Right cardiac atrium (tissue), 5 donors: ENCODE measurements at regions not wholly inside any gene's neighbourhood (a gene's known extent, or its start where the extent isn't known, plus 50 kb on each side); places are given as distances from the start of the nearest gene placed in this dataset.
A peak's percentile ranks its signal among the peaks of the same experiment; 100 is the strongest.

Experiments
- ATAC-seq, 2 donors: fragments of 200-7000 bp; cut with Tn5 transposase; one replicate each; pipeline versions ENCODE4 v1.8.0 to v1.9.1; 2020; ENCODE audit warnings: moderate library complexity in 2 of 2, mild to moderate bottlenecking in 1 of 2
- DNase-seq, 3 donors: peaks; one replicate each; pipeline ENCODE4 v3.0.0-alpha.2; 2020
- H3K27ac ChIP-seq: one replicate; pipeline ENCODE4 v1.5.1; 2013; ENCODE audit warnings: mild to moderate bottlenecking, low read length, control low read depth, moderate library complexity
- H3K27me3 ChIP-seq: one replicate; pipeline ENCODE4 v1.6.1; 2013; ENCODE audit not compliant: control insufficient read depth, insufficient read depth
- H3K4me1 ChIP-seq: one replicate; pipeline ENCODE4 v1.6.1; 2013; ENCODE audit warnings: low read length; ENCODE audit not compliant: control insufficient read depth, insufficient read depth
- H3K4me3 ChIP-seq: one replicate; pipeline ENCODE4 v1.5.1; 2013; ENCODE audit warnings: low read length, control low read depth
- H3K9me3 ChIP-seq: one replicate; pipeline ENCODE4 v1.6.1; 2013; ENCODE audit warnings: low read length; ENCODE audit not compliant: control insufficient read depth
- WGBS: extraction: QIAGEN DNeasy Blood & Tissue Kit; methylation state at CpG from one replicate; pipeline ENCODE4 v1.1.7; 2013; 5-methylcytosine and 5-hydroxymethylcytosine counted together
- intact Hi-C, 4 donors: fragments of 100-400 bp; cut with DNase I; formaldehyde crosslinking; loops; one replicate each; pipeline versions ENCODE4 v1.11.0 to v1.14.0; 2022 to 2023
- donor health status: healthy with polysubstance abuse.
- donor health status: DM: no; HTN: yes; CAD: no.
- donor health status: DM: no; HTN: no; CAD: no.
- donor health status: DM: no; HTN: yes; CAD: no; lungs with severe emphysema.
- donor health status: DM: yes; HTN: yes; CAD: no.

DNA sequence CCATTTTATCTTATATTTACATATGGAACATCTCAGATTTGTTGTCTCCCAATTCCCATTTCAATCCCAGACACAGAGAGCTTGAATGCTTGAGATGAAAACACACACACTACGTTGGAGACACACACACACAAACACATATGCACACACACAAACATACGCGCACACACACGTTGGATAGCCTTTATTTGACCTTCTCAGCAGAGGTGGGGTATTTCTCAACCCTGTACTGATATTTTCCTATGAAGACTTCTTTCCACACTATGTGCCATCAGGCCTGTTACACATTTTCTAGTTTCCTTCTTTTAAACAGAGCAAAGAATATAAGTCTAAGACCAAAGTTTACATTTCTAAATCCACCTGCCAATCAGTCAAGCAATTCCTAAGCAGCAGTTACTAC lies 291.0 kb downstream of the TAF11L14 start:
- Histone ChIP-seq H3K9me3 (peaks cover 3% of the 10 kb centered on the region), H3K4me1 (no peaks in the 10 kb centered on the region), H3K4me3 (no peak overlapping the region), H3K27me3 (no peaks in the 10 kb centered on the region), H3K27ac (no peak overlapping the region)
- DNase-seq (no peak), ATAC-seq (no peak)
- 80% methylated on average over 4 of the region's 4 CpGs for WGBS
- intact Hi-C loops: no loop called here

- intact Hi-C loops: no loop called here
- peaks cover 3% of the 10 kb centered on the region for H3K9me3 ChIP-seq
- no peak overlapping the region for H3K27ac ChIP-seq
- ATAC-seq: peak; percentile 70 to 81
- H3K27me3 ChIP-seq: no peaks in the 10 kb centered on the region
- H3K4me3 ChIP-seq: no peak overlapping the region
- 55% methylated on average over 2 of the region's 2 CpGs for WGBS
- DNase-seq: peak; percentile 59 to 75 (median 62)
- no peaks in the 10 kb centered on the region for H3K4me1 ChIP-seq
Observed at GRCh38 chr5:17928581-17928981, 294.3 kb downstream of the TAF11L14 start.

- H3K9me3 ChIP-seq: peaks cover 3% of the 10 kb centered on the region
- ATAC-seq (no peak), DNase-seq (no peak)
- H3K4me3 ChIP-seq: no peak overlapping the region
- WGBS: 27% methylated on average over 1 of the region's 1 CpG
- H3K27ac ChIP-seq: no peak overlapping the region
- H3K4me1 ChIP-seq: no peaks in the 10 kb centered on the region
- intact Hi-C loops: no loop called here
- H3K27me3 ChIP-seq: no peaks in the 10 kb centered on the region
Observed at GRCh38 chr5:17929171-17929570, 294.9 kb downstream of the TAF11L14 start.

DNA sequence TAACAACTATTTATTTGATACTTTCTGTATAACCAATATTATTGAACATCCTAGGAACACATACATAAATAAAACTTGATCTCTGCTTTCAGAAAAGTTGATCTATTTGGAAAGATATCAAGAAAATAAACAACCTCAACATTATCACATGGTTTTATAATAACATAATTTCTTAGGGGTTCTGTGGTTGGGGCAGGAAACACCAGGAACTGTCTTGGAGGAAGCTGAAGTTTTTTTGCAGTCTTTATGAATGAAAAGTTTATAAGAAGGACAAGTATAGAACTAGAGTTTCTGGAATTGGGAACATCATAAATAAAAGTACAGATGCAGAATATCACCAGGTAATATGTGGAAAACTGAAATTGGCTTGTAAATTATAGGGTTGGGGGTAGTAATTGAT lies 296.1 kb downstream of the TAF11L14 start:
- H3K27me3 ChIP-seq: no peaks in the 10 kb centered on the region
- no peaks in the 10 kb centered on the region for H3K4me1 ChIP-seq
- H3K9me3 ChIP-seq: peaks cover 3% of the 10 kb centered on the region
- ATAC-seq (no peak), DNase-seq (no peak)
- no peak overlapping the region for H3K4me3 ChIP-seq
- no peak overlapping the region for H3K27ac ChIP-seq
- intact Hi-C loops: no loop called here

- Histone ChIP-seq H3K27me3 (no peaks in the 10 kb centered on the region), H3K4me3 (no peak overlapping the region), H3K9me3 (peaks cover 3% of the 10 kb centered on the region), H3K4me1 (no peaks in the 10 kb centered on the region), H3K27ac (no peak overlapping the region)
- ATAC-seq (no peak), DNase-seq (no peak)
- intact Hi-C loops: no loop called here
- 68% methylated on average over 3 of the region's 3 CpGs for WGBS
Observed at GRCh38 chr5:17944046-17944445, 309.8 kb downstream of the TAF11L14 start.

GRCh38 chr5:17947029-17947428 lies 312.8 kb downstream of the TAF11L14 start:
- no peaks in the 10 kb centered on the region for H3K27me3 ChIP-seq
- no peak overlapping the region for H3K27ac ChIP-seq
- no peaks in the 10 kb centered on the region for H3K4me1 ChIP-seq
- intact Hi-C loops: no loop called here
- ATAC-seq (no peak), DNase-seq (no peak)
- no peaks in the 10 kb centered on the region for H3K9me3 ChIP-seq
- WGBS: 52% methylated on average over 1 of the region's 1 CpG
- H3K4me3 ChIP-seq: no peak overlapping the region

- no peaks in the 10 kb centered on the region for H3K4me1 ChIP-seq
- H3K4me3 ChIP-seq: no peak overlapping the region
- ATAC-seq: no peak
- no peak for DNase-seq
- WGBS: 75% methylated on average over 9 of the region's 9 CpGs
- H3K9me3 ChIP-seq: no peaks in the 10 kb centered on the region
- intact Hi-C loops: no loop called here
- H3K27me3 ChIP-seq: no peaks in the 10 kb centered on the region
- H3K27ac ChIP-seq: no peak overlapping the region
Observed at GRCh38 chr5:17951392-17952169, 317.3 kb downstream of the TAF11L14 start.

GRCh38 chr5:17952231-17952630 lies 318.0 kb downstream of the TAF11L14 start:
- Histone ChIP-seq H3K9me3 (no peaks in the 10 kb centered on the region), H3K4me1 (no peaks in the 10 kb centered on the region), H3K27me3 (no peaks in the 10 kb centered on the region), H3K27ac (no peak overlapping the region), H3K4me3 (no peak overlapping the region)
- 62% methylated on average over 4 of the region's 4 CpGs for WGBS
- ATAC-seq (no peak), DNase-seq (no peak)
- intact Hi-C loops: no loop called here

DNA sequence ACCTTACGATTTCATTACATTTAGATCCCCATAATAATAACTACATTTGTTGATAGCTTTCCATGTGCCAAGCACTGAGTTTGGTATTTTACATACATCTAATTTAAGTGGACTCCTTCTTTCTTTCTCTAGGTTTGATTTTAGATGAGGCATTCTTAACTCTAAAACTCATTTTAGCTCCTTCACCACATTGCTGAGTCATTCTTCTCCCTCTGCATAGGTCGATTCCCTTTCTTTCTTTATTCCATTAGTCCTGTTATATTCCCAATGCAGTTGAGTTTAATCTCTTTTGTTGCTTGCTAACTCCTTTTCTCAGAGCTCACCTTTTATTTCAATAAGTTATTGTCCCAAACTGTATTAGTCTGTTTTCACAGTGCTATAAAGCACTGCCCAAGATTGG lies 329.8 kb downstream of the TAF11L14 start:
- H3K9me3 ChIP-seq: peaks cover 6% of the 10 kb centered on the region
- no peaks in the 10 kb centered on the region for H3K4me1 ChIP-seq
- WGBS: 64% methylated on average over 2 of the region's 2 CpGs
- H3K27me3 ChIP-seq: no peaks in the 10 kb centered on the region
- H3K4me3 ChIP-seq: no peak overlapping the region
- intact Hi-C loops: no loop called here
- H3K27ac ChIP-seq: no peak overlapping the region
- DNase-seq (no peak), ATAC-seq (no peak)

GRCh38 chr5:17966640-17967402 lies 332.6 kb downstream of the TAF11L14 start:
- H3K4me3 ChIP-seq: no peak overlapping the region
- 82% methylated on average over 5 of the region's 5 CpGs for WGBS

DNA sequence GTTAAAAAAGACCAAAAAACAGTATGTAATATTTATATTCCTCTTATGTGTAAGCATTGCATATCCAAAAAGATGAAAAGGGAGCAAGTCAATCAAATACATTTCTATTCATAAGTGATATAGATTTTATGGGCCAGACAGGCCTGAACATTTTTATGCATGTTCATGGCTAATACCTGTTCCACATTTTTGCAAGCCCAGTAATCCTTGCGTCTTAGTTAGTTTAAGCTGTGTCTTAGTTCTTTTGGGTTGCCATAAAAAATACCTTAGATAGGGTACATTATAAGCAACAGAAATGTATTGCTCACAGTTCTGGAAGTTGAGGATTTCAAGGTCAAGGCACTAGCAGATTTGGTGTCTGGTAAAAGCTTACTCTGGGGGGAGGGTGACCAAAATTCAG lies 342.1 kb downstream of the TAF11L14 start:
- Histone ChIP-seq H3K9me3 (no peaks in the 10 kb centered on the region), H3K4me3 (no peak overlapping the region), H3K27ac (no peak overlapping the region), H3K4me1 (no peaks in the 10 kb centered on the region), H3K27me3 (no peaks in the 10 kb centered on the region)
- intact Hi-C loops: no loop called here
- ATAC-seq (no peak), DNase-seq (no peak)
- WGBS: 94% methylated on average over 1 of the region's 1 CpG

More at GRCh38 chr5:17966640-17967402, 332.6 kb downstream of the TAF11L14 start:
- no peaks in the 10 kb centered on the region for H3K4me1 ChIP-seq
- peaks cover 4% of the 10 kb centered on the region for H3K9me3 ChIP-seq
- ATAC-seq (no peak), DNase-seq (peak in 1 of 3 donors; percentile 37)
- intact Hi-C loops: no loop called here
- no peaks in the 10 kb centered on the region for H3K27me3 ChIP-seq
- H3K27ac ChIP-seq: no peak overlapping the region
